AG09319 (cell line): ENCODE measurements at regions not wholly inside any gene's neighbourhood (a gene's known extent, or its start where the extent isn't known, plus 50 kb on each side); places are given as distances from the start of the nearest gene placed in this dataset.

ENCODE experiments used
- DNase-seq: peaks from one replicate; pipeline ENCODE4 v3.0.0-alpha.2; 2010; ENCODE audit warnings: low read depth; ENCODE audit errors: extremely low read depth
- TF ChIP-seq, protein P1 (sequence below): IDR thresholded peaks from 2 replicates; pipeline ENCODE4 v1.5.1; 2011; ENCODE audit warnings: low read depth, mild to moderate bottlenecking, inconsistent platforms, low read length, moderate library complexity

DNA sequence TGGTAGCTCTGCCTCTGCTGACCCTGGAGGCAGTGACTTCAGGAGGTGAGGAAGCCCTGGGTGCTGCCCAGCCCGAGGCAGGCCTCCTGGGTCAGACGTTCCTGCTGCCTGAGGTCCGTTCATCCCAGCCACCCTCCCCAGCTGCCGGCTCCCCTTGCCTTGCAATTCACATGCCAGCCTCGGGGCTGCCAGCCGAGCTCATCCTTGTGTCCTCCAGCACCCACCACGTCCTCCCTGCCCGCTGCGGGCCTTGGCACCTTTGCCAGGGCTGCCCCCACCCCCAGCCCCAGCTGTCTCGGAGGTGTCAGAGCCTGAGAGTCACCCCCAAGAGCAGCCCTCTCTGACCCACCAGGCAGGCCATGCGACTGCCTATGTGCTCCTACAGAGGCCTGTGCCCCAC, 162.1 kb upstream of the RNF32 start:
- TF ChIP-seq, protein P1, sequence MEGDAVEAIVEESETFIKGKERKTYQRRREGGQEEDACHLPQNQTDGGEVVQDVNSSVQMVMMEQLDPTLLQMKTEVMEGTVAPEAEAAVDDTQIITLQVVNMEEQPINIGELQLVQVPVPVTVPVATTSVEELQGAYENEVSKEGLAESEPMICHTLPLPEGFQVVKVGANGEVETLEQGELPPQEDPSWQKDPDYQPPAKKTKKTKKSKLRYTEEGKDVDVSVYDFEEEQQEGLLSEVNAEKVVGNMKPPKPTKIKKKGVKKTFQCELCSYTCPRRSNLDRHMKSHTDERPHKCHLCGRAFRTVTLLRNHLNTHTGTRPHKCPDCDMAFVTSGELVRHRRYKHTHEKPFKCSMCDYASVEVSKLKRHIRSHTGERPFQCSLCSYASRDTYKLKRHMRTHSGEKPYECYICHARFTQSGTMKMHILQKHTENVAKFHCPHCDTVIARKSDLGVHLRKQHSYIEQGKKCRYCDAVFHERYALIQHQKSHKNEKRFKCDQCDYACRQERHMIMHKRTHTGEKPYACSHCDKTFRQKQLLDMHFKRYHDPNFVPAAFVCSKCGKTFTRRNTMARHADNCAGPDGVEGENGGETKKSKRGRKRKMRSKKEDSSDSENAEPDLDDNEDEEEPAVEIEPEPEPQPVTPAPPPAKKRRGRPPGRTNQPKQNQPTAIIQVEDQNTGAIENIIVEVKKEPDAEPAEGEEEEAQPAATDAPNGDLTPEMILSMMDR, result no peak
- no peak for DNase-seq

DNA sequence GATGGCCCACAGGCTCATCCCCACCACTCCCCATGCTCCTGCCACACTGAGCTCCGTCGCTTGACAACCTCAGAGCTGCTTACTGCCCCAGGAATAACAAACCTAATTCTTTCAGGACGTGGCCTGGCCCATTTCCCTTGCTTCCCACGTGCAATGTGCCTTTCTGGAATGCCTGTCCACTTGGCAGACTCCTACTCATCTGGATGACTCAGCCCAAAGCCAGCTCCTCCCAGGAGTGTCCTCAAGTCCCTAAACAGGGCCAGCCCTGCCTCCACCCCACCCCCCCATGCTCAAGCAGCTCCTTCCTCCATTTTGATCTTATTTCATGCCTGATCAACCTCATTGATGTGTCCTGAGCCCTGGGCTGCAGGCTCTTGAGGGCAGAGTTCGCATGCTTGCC, 164.9 kb upstream of the RNF32 start:
- TF ChIP-seq, protein P1, result no peak
- peak; percentile 3 for DNase-seq

DNA sequence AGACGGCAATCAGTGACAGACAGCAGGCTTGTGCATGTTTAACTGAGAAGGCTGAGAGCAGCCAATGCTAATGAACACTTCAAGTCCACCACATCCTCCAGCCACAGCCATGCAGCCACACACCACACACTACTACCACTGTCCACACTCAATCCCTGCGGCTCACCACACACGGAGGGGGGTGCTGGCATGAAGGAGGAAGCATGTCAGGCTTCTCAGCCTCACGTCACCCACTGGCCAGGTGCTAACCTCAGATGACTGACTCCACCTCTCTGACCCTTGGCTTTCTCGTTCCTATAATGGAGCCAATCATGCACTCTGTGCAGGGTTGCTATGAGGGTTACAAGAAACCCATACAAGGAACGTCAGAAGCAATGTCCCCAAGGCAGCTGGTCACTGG, 165.4 kb upstream of the RNF32 start:
- TF ChIP-seq, protein P1, result no peak
- DNase-seq, result no peak

DNA sequence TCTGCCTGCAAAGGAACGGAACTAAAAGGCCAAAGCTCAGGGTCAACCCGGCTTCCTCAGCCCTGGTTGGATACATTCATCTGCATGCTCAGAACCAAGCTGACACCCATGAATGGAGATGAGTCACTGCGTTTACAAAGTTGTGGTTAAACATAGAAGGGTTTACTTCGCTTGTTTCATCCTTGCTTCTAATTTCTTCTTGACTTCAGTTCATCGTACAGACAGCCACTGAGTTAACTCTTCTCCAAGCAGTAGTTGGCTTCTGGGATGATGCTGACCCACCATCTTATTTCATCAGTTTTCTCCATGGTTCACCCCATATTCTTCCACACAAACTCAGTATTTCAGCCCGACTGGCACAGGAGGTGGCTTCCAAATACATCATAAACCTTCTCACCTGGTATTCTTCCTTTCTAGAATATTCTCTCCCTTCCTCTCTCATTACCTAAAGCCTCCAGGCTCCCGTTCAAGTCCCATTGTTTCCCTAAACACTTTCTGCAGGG, 166.3 kb upstream of the RNF32 start:
- TF ChIP-seq, protein P1, result no peak
- DNase-seq, result no peak

DNA sequence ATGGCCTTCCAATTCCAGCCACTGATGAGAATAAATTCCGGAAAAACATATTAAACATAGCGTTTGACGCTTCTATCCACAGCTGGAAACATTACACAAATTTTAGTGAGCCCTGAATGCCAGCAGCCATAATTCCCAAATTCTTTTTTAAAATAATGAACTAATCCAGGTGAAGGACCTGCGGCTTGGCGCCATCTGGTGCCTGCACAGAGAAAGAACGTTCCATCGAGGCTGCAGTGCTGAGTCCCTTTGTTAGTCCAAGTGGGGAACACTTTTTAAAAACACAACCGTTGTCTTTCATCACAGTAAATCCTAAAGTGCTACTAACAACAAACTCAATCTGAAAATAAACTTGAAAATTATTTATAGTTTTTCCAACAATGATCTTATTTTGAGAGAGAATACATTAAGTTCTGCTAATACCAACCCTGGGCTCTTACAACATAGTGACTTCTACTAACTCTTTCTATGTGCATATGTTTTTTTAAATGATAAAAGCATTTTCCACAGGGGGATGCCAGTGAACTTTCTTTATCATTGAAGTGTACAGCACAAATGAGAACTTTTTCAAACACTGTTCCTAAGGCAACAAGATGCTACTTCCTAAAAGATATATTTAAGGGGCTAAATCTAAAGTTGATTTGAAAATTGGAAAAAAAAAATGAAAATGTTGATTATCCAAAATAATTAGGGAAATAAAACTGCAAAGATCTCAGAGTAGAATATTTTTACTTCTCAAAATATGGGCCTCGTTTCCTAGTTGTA, 166.9 kb upstream of the RNF32 start:
- DNase-seq, result no peak
- TF ChIP-seq, protein P1, result peak; percentile 8

DNA sequence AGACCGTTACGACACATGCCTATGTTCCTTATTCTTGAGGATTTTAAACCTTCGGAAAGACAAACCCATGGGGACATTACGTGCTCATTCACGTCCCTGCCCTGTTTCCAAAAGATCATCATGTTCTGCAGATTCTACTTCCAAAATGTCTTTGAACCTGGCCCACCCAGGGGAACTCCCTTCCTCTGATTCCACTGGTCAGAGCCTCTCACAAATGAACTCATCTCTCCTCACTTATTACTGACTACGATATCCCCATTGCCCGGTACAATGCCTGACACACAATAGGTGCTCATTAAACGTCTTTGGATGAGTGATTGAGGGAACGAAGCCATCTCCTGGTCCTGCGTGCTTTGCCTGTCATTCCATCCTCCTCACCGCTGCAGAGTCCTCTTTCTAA, 168.3 kb upstream of the RNF32 start:
- no peak for DNase-seq
- TF ChIP-seq, protein P1, result no peak

DNA sequence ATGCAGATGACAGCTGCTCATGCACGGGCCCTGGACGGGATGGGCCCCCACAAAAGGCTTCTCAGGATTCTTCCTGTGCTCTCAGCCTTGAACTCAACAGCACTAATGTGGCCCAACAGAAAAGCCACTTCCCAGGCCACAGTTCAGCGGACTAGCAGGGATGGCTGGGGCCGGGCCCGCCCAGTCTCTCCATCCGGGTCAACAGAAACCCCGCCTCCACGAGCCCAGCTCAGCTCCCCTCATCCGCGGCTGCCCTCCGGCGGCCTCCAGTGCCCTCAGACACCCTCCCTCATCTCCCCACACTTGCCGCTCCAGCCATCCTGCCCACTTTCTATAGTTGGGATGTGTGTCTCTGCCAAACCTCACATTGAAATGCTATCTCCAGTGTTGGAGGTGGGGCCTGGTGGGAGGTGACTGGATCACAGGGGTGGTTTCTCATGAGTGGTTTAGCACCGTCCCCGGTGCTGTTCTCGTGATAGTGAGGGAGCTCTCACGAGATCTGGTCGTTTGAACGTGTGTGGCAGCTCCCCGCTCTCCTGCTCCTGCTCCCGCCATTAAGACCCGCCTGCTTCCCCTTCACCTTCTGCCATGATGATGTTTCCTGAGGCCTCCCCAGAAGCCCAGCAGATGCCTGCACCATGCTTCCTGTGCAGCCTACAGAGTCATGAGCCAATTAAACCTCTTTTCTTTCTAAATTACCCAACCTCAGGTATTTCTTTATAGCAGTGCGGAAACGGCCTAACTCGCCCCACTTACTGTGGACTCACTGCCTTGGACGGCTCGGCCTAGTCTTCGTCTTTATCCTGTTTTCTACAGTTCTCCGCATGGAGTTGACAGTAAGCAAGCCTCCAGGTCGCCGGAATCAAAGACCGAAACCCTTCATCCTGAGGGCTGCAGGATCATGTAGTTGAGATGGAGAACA, 169.9 kb upstream of the RNF32 start:
- TF ChIP-seq, protein P1, result no peak
- DNase-seq, result no peak
